ENCODE measurements at regions not wholly inside any gene's neighbourhood (a gene's known extent, or its start where the extent isn't known, plus 50 kb on each side); places are given as distances from the start of the nearest gene placed in this dataset.

DNA sequence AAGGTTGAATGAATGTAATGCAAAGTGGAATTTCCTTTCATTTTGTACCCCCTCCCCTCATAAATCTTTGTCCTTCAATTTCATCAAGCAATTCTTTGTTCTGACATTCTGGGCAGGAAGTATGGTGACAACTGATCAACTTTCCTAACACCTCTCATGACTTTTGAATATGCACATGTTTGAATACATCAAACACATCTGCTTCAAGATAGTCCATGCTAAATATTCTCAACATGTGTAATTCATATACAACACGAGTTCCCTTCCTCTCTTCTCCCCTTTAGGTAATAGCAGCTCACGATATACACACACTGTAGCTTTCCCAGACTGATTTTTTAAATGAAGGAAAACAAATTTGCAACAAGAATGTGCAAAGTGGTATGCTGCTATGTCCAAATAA, 103.6 kb upstream of the EFNA5 start (continued):
- TF ChIP-seq ZNF462 (CRISPR knock-in tag; IDR thresholded peaks at IDR 0.05) (no peak), POLR2AphosphoS5 (IDR thresholded peaks at IDR 0.05; ENCODE audit: low read depth) (no peak), JUNB (IDR thresholded peaks at IDR 0.05; ENCODE audit: unreplicated experiment) (no peak), NANOG (IDR thresholded peaks at IDR 0.05; ENCODE audit: borderline replicate concordance) (no peak), EZH2 (IDR thresholded peaks at IDR 0.05; ENCODE audit: low read depth, unreplicated experiment) (no peak), ETS1 (IDR thresholded peaks at IDR 0.05) (no peak), STAT1 (IDR thresholded peaks at IDR 0.05; ENCODE audit: unreplicated experiment) (no peak), CREB1 (CRISPR knock-in tag; IDR thresholded peaks at IDR 0.05; ENCODE audit: low read depth) (no peak), ZNF114 (CRISPR knock-in tag; IDR thresholded peaks at IDR 0.05) (no peak), EZH2phosphoT487 (IDR thresholded peaks at IDR 0.05; ENCODE audit: unreplicated experiment) (no peak), CTCF (conservative IDR thresholded peaks at IDR 0.05; ENCODE audit: low read depth in 2 of 2) (no peak), ZNF331 (CRISPR knock-in tag; IDR thresholded peaks at IDR 0.05; ENCODE audit: low read depth) (no peak)
